Adrenal gland (tissue), 5 donors: ENCODE measurements at regions not wholly inside any gene's neighbourhood (a gene's known extent, or its start where the extent isn't known, plus 50 kb on each side); places are given as distances from the start of the nearest gene placed in this dataset.

Experiments
- POLR2A ChIP-seq, 2 donors: fragments of 450-650 bp; IDR thresholded peaks; one replicate each; pipeline ENCODE4 v1.6.1; 2017; ENCODE audit warnings: antibody characterized with exemption in 2 of 2, mild to moderate bottlenecking in 2 of 2, moderate library complexity in 1 of 2
- TF ChIP-seq, protein P1 (sequence below), 6 experiments: fragments of 450-650 bp in 4 of 6; fragments of 200-600 bp in 2 of 6; sonication (generic) in 1 of 6; IDR thresholded peaks; 1 replicate in 5 of 6; 2 replicates in 1 of 6; pipeline versions ENCODE4 v1.5.1 to v1.8.0; 2016 to 2021; ENCODE audit warnings: antibody characterized with exemption in 6 of 6, mild to moderate bottlenecking in 2 of 6, moderate library complexity in 1 of 6
- donor health status: DM: no; HTN: no; CAD: no.

DNA sequence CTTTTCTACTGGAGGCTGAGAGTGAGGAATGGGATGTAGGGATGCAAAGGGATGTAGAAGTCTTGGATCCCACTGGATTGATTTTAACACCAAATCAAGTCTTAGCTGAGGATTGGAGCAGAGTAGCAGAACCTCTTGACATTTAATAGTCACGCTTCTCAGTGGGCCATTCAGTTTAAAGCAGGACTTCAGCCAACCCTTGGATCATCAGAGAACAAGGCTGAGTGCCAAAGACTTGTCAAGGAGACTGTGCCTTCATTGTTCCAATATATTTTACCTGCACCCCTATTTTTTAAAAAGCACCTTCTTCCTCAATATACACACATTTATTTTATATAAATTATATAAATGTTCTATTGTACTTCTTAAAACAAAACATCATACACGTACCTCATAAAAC, 242.4 kb upstream of the ST6GAL2 start:
- TF ChIP-seq, protein P1, sequence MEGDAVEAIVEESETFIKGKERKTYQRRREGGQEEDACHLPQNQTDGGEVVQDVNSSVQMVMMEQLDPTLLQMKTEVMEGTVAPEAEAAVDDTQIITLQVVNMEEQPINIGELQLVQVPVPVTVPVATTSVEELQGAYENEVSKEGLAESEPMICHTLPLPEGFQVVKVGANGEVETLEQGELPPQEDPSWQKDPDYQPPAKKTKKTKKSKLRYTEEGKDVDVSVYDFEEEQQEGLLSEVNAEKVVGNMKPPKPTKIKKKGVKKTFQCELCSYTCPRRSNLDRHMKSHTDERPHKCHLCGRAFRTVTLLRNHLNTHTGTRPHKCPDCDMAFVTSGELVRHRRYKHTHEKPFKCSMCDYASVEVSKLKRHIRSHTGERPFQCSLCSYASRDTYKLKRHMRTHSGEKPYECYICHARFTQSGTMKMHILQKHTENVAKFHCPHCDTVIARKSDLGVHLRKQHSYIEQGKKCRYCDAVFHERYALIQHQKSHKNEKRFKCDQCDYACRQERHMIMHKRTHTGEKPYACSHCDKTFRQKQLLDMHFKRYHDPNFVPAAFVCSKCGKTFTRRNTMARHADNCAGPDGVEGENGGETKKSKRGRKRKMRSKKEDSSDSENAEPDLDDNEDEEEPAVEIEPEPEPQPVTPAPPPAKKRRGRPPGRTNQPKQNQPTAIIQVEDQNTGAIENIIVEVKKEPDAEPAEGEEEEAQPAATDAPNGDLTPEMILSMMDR (IDR thresholded peaks at IDR 0.05): no peak
- TF ChIP-seq POLR2A (IDR thresholded peaks at IDR 0.05): no peak
